Ascending aorta (tissue), 2 donors: ENCODE measurements at regions not wholly inside any gene's neighbourhood (a gene's known extent, or its start where the extent isn't known, plus 50 kb on each side); places are given as distances from the start of the nearest gene placed in this dataset.

Experiments
- DNase-seq, 2 donors: peaks; one replicate each; pipeline ENCODE4 v3.0.0-alpha.2; 2019; ENCODE audit warnings: low spot score in 2 of 2
- H3K27ac ChIP-seq, 2 donors: fragments of 200-600 bp; sonication (generic); one replicate each; pipeline ENCODE4 v1.5.1; 2016 to 2017; ENCODE audit warnings: mild to moderate bottlenecking in 1 of 2
- H3K27me3 ChIP-seq: fragments of 200-600 bp; sonication (generic); one replicate; pipeline ENCODE4 v1.5.1; 2017
- H3K36me3 ChIP-seq, 2 donors: fragments of 200-600 bp; sonication (generic); one replicate each; pipeline ENCODE4 v1.5.1; 2016
- H3K4me1 ChIP-seq, 2 donors: fragments of 200-600 bp; sonication (generic); one replicate each; pipeline ENCODE4 v1.5.1; 2016 to 2017; ENCODE audit warnings: mild to moderate bottlenecking in 1 of 2
- H3K4me3 ChIP-seq, 2 donors: fragments of 200-600 bp; sonication (generic); one replicate each; pipeline ENCODE4 v1.5.1; 2016 to 2017; ENCODE audit warnings: mild to moderate bottlenecking in 1 of 2
- H3K9me3 ChIP-seq, 2 donors: fragments of 200-600 bp; sonication (generic); one replicate each; pipeline ENCODE4 v1.5.1; 2016
- intact Hi-C: fragments of 100-400 bp; cut with DNase I; formaldehyde crosslinking; loops from one replicate; pipeline ENCODE4 v1.15.1; 2023
- TF ChIP-seq, protein P1 (sequence below), 3 experiments: fragments of 200-600 bp in 2 of 3; fragments of 450-650 bp in 1 of 3; sonication (generic) in 2 of 3; IDR thresholded peaks; one replicate each; pipeline ENCODE4 v1.5.1; 2016 to 2019; ENCODE audit warnings: antibody characterized with exemption in 3 of 3, mild to moderate bottlenecking in 1 of 3, moderate library complexity in 1 of 3

DNA sequence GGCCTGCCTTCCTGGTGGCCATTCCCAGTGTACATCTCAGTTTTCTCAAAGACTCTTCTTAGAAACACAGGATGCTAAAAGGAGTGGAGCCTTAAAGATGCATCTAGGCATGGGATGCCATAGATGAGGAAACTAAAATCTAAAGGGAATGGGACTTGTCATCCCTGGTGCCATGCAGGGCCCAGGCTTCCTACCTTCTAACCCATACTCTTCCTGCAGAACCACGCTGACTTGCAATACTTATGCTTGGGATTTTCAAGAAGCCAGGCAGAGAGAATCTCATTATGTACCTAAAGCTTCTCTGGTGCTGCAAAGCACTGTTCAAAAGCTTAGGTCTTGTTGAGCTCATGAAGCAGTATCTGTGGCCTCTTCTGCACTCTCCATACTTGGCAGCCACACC lies 329.1 kb downstream of the CYRIA start:
- TF ChIP-seq, protein P1, sequence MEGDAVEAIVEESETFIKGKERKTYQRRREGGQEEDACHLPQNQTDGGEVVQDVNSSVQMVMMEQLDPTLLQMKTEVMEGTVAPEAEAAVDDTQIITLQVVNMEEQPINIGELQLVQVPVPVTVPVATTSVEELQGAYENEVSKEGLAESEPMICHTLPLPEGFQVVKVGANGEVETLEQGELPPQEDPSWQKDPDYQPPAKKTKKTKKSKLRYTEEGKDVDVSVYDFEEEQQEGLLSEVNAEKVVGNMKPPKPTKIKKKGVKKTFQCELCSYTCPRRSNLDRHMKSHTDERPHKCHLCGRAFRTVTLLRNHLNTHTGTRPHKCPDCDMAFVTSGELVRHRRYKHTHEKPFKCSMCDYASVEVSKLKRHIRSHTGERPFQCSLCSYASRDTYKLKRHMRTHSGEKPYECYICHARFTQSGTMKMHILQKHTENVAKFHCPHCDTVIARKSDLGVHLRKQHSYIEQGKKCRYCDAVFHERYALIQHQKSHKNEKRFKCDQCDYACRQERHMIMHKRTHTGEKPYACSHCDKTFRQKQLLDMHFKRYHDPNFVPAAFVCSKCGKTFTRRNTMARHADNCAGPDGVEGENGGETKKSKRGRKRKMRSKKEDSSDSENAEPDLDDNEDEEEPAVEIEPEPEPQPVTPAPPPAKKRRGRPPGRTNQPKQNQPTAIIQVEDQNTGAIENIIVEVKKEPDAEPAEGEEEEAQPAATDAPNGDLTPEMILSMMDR (IDR thresholded peaks at IDR 0.05): no peak
- H3K36me3 ChIP-seq: no peaks in the 10 kb centered on the region
- no peaks in the 10 kb centered on the region for H3K27me3 ChIP-seq
- no peaks in the 10 kb centered on the region for H3K9me3 ChIP-seq
- H3K4me1 ChIP-seq: no peaks in the 10 kb centered on the region
- intact Hi-C loops: no loop called here
- no peak overlapping the region for H3K4me3 ChIP-seq
- no peak overlapping the region for H3K27ac ChIP-seq
- no peak for DNase-seq

DNA sequence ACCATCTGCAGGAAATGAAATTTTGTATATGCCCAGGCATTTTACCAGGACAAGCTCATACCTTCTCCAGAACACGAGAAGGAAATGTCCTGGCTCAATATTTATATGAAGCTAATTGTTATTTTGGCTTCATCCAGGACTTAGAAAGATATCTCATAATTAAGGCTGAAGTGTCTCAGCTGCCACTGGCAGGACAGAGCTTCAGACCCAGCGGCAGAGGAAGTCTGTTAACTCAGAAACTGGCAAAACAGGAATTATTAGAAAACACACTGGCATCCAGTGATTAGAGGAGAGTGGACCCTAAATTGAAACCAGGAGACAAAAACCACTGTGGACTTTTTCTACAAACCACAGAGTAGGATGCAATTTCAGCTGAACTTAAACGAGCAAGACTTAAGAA lies 329.7 kb downstream of the CYRIA start:
- H3K9me3 ChIP-seq: no peaks in the 10 kb centered on the region
- TF ChIP-seq, protein P1 (IDR thresholded peaks at IDR 0.05): no peak
- no peak overlapping the region for H3K4me3 ChIP-seq
- H3K36me3 ChIP-seq: no peaks in the 10 kb centered on the region
- H3K27ac ChIP-seq: no peak overlapping the region
- H3K4me1 ChIP-seq: no peaks in the 10 kb centered on the region
- no peaks in the 10 kb centered on the region for H3K27me3 ChIP-seq
- DNase-seq: no peak
- intact Hi-C loops: no loop called here

DNA sequence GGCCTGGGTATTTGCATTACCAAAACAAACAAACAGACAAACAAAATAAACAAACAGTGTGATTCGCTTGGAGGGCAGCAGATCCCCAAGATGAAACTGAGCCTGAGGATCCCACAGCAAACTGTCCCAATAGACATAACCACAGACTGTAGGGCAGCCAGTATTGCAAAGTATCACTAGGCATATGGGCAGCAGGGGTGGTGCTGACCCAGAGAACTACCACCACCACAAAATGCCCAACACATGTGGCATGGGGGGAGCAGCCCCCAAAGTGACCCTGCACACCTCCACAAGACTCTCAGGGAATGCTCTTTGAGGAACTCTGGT lies 330.1 kb downstream of the CYRIA start:
- TF ChIP-seq, protein P1 (IDR thresholded peaks at IDR 0.05): no peak
- intact Hi-C loops: no loop called here
- H3K27me3 ChIP-seq: no peaks in the 10 kb centered on the region

DNA sequence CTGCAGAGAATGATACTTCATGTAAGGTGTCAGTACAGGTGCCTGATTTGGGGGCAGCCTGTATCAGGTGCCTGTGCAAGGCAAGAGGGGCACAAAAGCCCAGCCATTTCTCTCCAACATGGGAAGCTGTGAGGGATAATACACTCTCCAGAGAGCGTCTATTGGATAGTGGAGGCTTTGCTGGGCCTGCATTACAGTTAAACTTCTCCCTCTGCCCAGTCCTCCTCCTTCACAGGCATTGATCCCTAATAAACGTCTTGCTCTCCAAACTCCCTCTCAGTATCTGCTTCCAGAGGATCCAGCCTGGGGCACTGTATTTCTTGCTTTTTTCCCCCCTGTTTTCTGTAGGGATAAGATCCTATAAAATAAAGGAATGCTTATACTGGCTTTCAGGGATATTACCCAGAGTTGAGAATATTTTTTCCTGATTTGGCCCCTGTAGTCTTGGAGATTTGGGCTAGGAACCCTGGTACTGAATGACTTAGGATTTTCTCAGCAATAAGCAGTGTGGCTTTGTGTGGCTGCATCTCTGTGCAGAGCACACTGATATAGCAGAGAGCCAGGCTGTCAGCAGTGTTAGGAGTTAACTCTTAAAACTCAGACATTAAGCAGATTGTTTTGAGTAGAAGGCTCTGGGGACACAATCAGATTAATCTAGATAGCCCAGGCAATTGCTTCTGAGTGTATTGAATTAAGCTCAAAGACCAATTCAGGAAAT lies 330.6 kb downstream of the CYRIA start:
- intact Hi-C loops: no loop called here
- Histone ChIP-seq H3K36me3 (no peaks in the 10 kb centered on the region), H3K27me3 (no peaks in the 10 kb centered on the region), H3K27ac (no peak overlapping the region), H3K4me1 (no peaks in the 10 kb centered on the region), H3K4me3 (no peak overlapping the region), H3K9me3 (no peaks in the 10 kb centered on the region)
- TF ChIP-seq, protein P1 (IDR thresholded peaks at IDR 0.05): no peak
- no peak for DNase-seq

More for the DNA sequence above, 330.1 kb downstream of the CYRIA start:
- Histone ChIP-seq H3K9me3 (no peaks in the 10 kb centered on the region), H3K4me3 (no peak overlapping the region), H3K36me3 (no peaks in the 10 kb centered on the region), H3K27ac (no peak overlapping the region), H3K4me1 (no peaks in the 10 kb centered on the region)
- DNase-seq: no peak

DNA sequence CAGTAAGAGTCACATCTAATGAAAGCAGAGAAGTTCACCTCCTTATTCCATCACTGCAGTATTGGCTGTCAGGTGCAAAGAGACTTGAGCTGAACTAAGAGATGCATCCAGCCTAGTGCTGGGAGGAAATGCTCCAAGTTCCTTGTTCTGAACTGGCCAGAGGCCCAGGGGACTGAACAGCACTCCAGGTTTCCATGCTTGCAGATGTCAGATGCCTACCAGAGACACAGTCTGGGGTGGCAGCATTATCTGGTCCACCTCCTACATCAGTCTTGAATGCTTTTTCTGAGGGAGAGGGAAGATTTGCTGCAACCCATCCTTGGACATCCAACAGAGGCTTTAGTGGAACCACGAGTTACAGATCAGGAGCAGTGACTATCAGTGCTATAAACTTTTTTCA lies 331.3 kb downstream of the CYRIA start:
- intact Hi-C loops: no loop called here
- Histone ChIP-seq H3K27me3 (no peaks in the 10 kb centered on the region), H3K27ac (no peak overlapping the region), H3K9me3 (no peaks in the 10 kb centered on the region), H3K4me3 (no peak overlapping the region), H3K4me1 (no peaks in the 10 kb centered on the region), H3K36me3 (no peaks in the 10 kb centered on the region)
- DNase-seq: no peak
- TF ChIP-seq, protein P1 (IDR thresholded peaks at IDR 0.05): no peak

DNA sequence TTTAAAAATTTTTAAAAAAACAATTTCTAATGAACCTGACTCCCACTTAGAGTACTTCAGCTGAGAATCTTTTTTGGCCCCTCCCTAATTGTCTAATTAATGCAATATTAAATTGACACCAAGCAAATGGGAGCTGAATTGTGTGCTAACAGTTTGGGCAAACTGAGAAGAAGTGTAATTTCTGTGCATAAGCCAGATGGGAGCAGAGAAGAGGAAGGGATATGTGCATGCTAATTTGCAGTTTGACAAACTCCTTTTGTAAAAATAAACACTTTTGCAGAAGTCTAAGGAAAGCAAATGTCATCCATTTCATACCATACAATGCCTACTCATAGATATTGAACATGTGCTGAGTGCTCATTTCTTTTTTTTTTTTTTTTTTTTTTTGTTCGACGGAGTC lies 332.0 kb downstream of the CYRIA start:
- no peak overlapping the region for H3K27ac ChIP-seq
- no peaks in the 10 kb centered on the region for H3K4me1 ChIP-seq
- intact Hi-C loops: no loop called here

More for the DNA sequence above, 332.0 kb downstream of the CYRIA start:
- TF ChIP-seq, protein P1 (IDR thresholded peaks at IDR 0.05): no peak
- no peaks in the 10 kb centered on the region for H3K9me3 ChIP-seq
- no peak overlapping the region for H3K4me3 ChIP-seq
- no peak for DNase-seq
- no peaks in the 10 kb centered on the region for H3K36me3 ChIP-seq
- no peaks in the 10 kb centered on the region for H3K27me3 ChIP-seq
